22Rv1 (cell line): ENCODE measurements at regions not wholly inside any gene's neighbourhood (a gene's known extent, or its start where the extent isn't known, plus 50 kb on each side); places are given as distances from the start of the nearest gene placed in this dataset.

Experiments used
- CTCF ChIP-seq: fragments of 450-650 bp; IDR thresholded peaks from 2 replicates; pipeline ENCODE4 v1.5.1; 2017; ENCODE audit warnings: mild to moderate bottlenecking
- ZFX ChIP-seq: fragments of 450-650 bp; IDR thresholded peaks from 2 replicates; pipeline ENCODE4 v1.6.1; 2017; ENCODE audit warnings: antibody characterized with exemption, borderline replicate concordance

- TF ChIP-seq CTCF (no peak), ZFX (no peak)
These were observed 105.8 kb downstream of the TANC2 start for GRCh38 chr17:63071797-63072196.
